Panc1 (cell line): ENCODE measurements at regions not wholly inside any gene's neighbourhood (a gene's known extent, or its start where the extent isn't known, plus 50 kb on each side); places are given as distances from the start of the nearest gene placed in this dataset.

Experiments
- ATAC-seq: fragments of 200-7000 bp; cut with Tn5 transposase; 2 replicates; pipeline ENCODE4 v1.9.1; 2020; ENCODE audit warnings: mild to moderate bottlenecking, moderate library complexity
- BruUV-seq: library from RNA; stranded (reverse); fragments of 400-500 nt; replicated peaks from 2 replicates; lab custom pipeline; 2021; lab: Mats Ljungman, UMichigan
- CTCF ChIA-PET: fragments of 300-600 bp; sonication (Branson Sonifier 250); formaldehyde crosslinking; loops from one replicate; lab custom pipeline; 2022; ENCODE audit warnings: antibody characterized with exemption; lab: Charles Lee
- POLR2A ChIA-PET: fragments of 300-600 bp; sonication (Branson Sonifier 250); formaldehyde crosslinking; loops from one replicate; lab custom pipeline; 2022; ENCODE audit warnings: antibody characterized with exemption; lab: Charles Lee
- DNase-seq: peaks from one replicate; pipeline ENCODE4 v3.0.0-alpha.2; 2010; ENCODE audit warnings: low read depth, low spot score
- H3K27ac ChIP-seq: 2 replicates; pipeline ENCODE4 v1.5.1; 2011; ENCODE audit warnings: mild to moderate bottlenecking, low read length, inconsistent platforms
- H3K27me3 ChIP-seq: fragments of 200-500 bp; sonication (Bioruptor generic); 2 replicates; pipeline ENCODE4 v1.6.0; 2014; ENCODE audit warnings: low read length, inconsistent platforms; ENCODE audit not compliant: control insufficient read depth, insufficient read depth
- H3K36me3 ChIP-seq: fragments of 200-500 bp; sonication (Bioruptor generic); 2 replicates; pipeline ENCODE4 v1.5.1; 2014; ENCODE audit warnings: inconsistent platforms, mild to moderate bottlenecking, low read length, moderate library complexity; ENCODE audit not compliant: control insufficient read depth, insufficient read depth
- H3K4me1 ChIP-seq: 2 replicates; pipeline ENCODE4 v1.5.1; 2011; ENCODE audit warnings: inconsistent platforms, mild to moderate bottlenecking, low read length, moderate library complexity; ENCODE audit not compliant: control insufficient read depth, insufficient read depth
- H3K4me3 ChIP-seq, 2 experiments: 2 replicates each; pipeline ENCODE4 v1.5.1; 2011 to 2012; ENCODE audit warnings: low read depth in 2 of 2, low read length in 2 of 2, mild to moderate bottlenecking in 2 of 2, inconsistent platforms in 1 of 2, moderate library complexity in 1 of 2
- H3K9me3 ChIP-seq: fragments of 200-500 bp; sonication (Bioruptor generic); 2 replicates; pipeline ENCODE4 v1.5.1; 2014; ENCODE audit warnings: low read depth, mild to moderate bottlenecking, inconsistent platforms, low read length, moderate library complexity; ENCODE audit not compliant: control insufficient read depth, insufficient read depth
- POLR2AphosphoS5 ChIP-seq: IDR thresholded peaks from 2 replicates; pipeline ENCODE4 v1.6.1; 2012; ENCODE audit warnings: mild to moderate bottlenecking, low read depth, low read length, moderate library complexity
- SIN3A ChIP-seq: IDR thresholded peaks from 2 replicates; pipeline ENCODE4 v1.6.1; 2012; ENCODE audit warnings: low read depth, mild to moderate bottlenecking, low read length, moderate library complexity, borderline replicate concordance; ENCODE audit not compliant: insufficient read depth
- TCF7L2 ChIP-seq: IDR thresholded peaks from 2 replicates; pipeline ENCODE4 v1.6.1; 2011; ENCODE audit warnings: mild to moderate bottlenecking, low read depth, low read length, inconsistent platforms
- in situ Hi-C: cut with HindIII; loops from 2 replicates; pipeline ENCODE4 v1.10.0; 2016; ENCODE audit warnings: low sequenced_read_pairs, low pct_unique_long_range_greater_than_20kb
- intact Hi-C: fragments of 100-400 bp; cut with micrococcal nuclease; formaldehyde crosslinking; loops from one replicate; pipeline ENCODE4 v1.10.0; 2022; ENCODE audit not compliant: unreplicated experiment
- TF ChIP-seq, protein P1 (sequence below): fragments of 450-650 bp; IDR thresholded peaks from 2 replicates; pipeline ENCODE4 v1.5.1; 2017; ENCODE audit warnings: mild to moderate bottlenecking
- TF ChIP-seq, protein P2 (sequence below), 2 experiments: IDR thresholded peaks; 2 replicates each; pipeline ENCODE4 v1.6.1; 2011 to 2012; ENCODE audit warnings: low read depth in 2 of 2, control low read depth in 1 of 2, low read length in 1 of 2, mild to moderate bottlenecking in 1 of 2, moderate library complexity in 1 of 2; ENCODE audit not compliant: insufficient read depth in 1 of 2

DNA sequence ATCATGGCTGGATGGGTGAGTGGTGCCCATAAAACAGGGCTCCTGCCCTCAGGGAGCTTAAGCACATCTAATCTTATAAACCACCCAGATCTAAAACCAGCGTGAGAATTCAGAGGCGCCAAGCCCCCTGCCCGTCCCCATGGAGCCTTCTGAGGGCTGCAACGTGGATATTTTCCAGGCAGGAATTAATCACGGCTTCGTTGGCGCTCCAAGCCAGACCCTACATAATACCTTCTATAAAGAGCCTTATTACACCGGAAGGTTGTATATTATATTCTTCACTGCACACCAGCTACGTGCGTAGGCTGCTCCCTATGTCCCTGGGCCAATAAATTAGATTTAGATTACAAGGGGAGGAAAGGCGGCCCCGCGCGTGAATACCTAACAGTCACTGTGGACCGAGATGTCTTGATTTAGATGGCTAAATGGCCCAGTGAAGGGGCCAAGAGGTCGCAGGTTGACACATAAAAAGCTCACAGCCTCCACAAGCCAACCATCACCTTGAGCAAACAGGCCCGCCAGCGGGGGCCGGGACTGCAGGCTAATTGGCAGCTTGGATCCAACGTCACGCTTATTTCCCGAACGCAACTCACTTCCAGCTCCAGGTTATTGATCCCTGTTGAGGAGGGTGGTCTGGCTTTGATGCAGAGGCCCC lies 64.7 kb upstream of the APCDD1L start:
- CTCF ChIA-PET: no interaction called here
- no peak for ATAC-seq
- H3K4me3 ChIP-seq: no peak overlapping the region

DNA sequence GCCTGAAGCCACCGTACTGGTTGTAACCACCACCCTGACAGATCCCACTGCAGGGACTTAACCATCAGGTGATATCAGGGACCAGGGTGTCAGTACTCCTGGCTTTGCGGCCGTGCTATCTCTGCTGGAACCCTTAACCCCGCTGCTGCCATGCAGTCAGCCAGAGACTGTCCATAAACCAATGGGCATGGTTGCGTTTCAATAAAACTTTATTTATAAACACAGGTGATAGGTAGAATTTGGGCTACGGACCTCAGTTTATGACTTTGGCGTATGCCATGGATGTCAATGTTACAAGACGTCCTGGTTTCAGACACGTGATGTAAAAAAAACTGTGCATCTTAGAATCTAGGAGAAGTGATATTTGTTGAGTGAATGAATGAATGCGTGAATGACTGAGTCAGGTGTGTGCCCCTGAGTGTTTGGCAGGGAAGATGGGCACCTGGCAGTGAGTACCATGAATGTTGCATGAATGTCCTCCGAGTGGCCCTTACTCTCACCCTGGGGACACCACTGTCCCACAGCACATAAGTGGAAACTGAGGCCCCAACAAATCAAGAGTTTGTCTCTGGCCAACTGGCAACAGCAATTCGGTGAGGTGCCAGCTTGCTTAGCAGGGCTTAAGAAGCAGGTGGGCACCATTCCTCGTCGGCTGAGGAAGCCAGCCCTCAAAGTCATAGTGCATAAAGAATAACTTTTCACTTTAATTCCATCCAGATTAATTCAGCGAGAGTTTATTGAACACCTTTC lies 64.0 kb upstream of the APCDD1L start:
- in situ Hi-C loops: no loop called here
- intact Hi-C loops: no loop called here
- Histone ChIP-seq H3K36me3 (no peaks in the 10 kb centered on the region), H3K27ac (no peak overlapping the region), H3K27me3 (no peaks in the 10 kb centered on the region; the same call in 1 of the 2 replicates), H3K4me3 (no peak overlapping the region), H3K4me1 (no peaks in the 10 kb centered on the region), H3K9me3 (no peaks in the 10 kb centered on the region)
- TF ChIP-seq, protein P1, sequence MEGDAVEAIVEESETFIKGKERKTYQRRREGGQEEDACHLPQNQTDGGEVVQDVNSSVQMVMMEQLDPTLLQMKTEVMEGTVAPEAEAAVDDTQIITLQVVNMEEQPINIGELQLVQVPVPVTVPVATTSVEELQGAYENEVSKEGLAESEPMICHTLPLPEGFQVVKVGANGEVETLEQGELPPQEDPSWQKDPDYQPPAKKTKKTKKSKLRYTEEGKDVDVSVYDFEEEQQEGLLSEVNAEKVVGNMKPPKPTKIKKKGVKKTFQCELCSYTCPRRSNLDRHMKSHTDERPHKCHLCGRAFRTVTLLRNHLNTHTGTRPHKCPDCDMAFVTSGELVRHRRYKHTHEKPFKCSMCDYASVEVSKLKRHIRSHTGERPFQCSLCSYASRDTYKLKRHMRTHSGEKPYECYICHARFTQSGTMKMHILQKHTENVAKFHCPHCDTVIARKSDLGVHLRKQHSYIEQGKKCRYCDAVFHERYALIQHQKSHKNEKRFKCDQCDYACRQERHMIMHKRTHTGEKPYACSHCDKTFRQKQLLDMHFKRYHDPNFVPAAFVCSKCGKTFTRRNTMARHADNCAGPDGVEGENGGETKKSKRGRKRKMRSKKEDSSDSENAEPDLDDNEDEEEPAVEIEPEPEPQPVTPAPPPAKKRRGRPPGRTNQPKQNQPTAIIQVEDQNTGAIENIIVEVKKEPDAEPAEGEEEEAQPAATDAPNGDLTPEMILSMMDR: no peak
- no peak for TF ChIP-seq POLR2AphosphoS5
- DNase-seq (no peak), ATAC-seq (no peak)
- BruUV-seq: no TSS peak
- POLR2A ChIA-PET: no interaction called here
- CTCF ChIA-PET: no interaction called here

More for the DNA sequence above, 64.7 kb upstream of the APCDD1L start:
- intact Hi-C loops: no loop called here
- in situ Hi-C loops: no loop called here
- no peak for DNase-seq
- Histone ChIP-seq H3K4me1 (no peaks in the 10 kb centered on the region), H3K9me3 (no peaks in the 10 kb centered on the region), H3K27ac (no peak overlapping the region), H3K36me3 (no peaks in the 10 kb centered on the region), H3K27me3 (no peaks in the 10 kb centered on the region; the same call in 1 of the 2 replicates)
- BruUV-seq: no TSS peak
- TF ChIP-seq SIN3A: no peak
- TF ChIP-seq, protein P1: no peak
- no peak for TF ChIP-seq TCF7L2
- POLR2A ChIA-PET: no interaction called here

DNA sequence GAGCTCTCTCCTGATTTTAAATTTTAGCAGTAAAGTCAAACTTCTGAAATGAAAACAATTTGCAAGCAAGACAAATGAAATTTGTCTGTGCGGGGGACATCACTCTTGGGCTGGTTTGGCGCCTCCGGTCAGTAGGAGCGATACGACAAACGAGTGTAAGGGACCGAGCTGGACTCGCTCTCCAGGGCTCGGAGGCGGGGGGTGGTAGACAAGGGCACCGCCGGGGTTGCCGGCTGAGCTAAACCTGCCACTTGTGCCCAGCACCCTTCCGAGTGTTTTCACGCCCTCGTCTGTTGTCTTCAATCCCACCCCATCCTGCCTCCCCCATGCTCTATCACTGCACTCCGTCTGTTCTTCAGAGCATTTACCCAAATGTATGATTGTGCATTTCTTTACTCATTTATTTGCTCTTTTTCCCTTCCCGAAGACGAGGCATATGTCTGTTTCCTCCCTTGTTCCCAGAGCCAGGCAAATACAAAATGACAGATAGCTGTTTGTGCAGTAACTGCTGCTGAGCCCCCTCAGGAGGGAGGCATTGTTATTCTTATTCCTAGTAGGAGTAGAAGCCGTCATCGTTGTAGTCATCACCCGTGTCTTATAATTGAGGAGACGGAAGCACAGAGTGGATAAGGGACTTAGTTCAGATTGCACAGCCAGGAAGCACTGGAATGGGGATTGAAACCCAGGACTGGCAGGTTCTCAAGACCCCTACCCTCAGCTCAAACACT lies 62.8 kb upstream of the APCDD1L start:
- Histone ChIP-seq H3K4me3 (no peak overlapping the region), H3K4me1 (0 out of 2 replicates have a peak, but pooled peaks cover 2% of the 10 kb centered on the region), H3K27me3 (no peaks in the 10 kb centered on the region; the same call in 1 of the 2 replicates), H3K27ac (no peak overlapping the region), H3K9me3 (no peaks in the 10 kb centered on the region), H3K36me3 (no peaks in the 10 kb centered on the region)
- CTCF ChIA-PET: no interaction called here
- POLR2A ChIA-PET: no interaction called here
- no TSS peak for BruUV-seq
- in situ Hi-C loops (no loop called here), intact Hi-C loops (no loop called here)
- no peak for TF ChIP-seq POLR2AphosphoS5
- TF ChIP-seq, protein P2, sequence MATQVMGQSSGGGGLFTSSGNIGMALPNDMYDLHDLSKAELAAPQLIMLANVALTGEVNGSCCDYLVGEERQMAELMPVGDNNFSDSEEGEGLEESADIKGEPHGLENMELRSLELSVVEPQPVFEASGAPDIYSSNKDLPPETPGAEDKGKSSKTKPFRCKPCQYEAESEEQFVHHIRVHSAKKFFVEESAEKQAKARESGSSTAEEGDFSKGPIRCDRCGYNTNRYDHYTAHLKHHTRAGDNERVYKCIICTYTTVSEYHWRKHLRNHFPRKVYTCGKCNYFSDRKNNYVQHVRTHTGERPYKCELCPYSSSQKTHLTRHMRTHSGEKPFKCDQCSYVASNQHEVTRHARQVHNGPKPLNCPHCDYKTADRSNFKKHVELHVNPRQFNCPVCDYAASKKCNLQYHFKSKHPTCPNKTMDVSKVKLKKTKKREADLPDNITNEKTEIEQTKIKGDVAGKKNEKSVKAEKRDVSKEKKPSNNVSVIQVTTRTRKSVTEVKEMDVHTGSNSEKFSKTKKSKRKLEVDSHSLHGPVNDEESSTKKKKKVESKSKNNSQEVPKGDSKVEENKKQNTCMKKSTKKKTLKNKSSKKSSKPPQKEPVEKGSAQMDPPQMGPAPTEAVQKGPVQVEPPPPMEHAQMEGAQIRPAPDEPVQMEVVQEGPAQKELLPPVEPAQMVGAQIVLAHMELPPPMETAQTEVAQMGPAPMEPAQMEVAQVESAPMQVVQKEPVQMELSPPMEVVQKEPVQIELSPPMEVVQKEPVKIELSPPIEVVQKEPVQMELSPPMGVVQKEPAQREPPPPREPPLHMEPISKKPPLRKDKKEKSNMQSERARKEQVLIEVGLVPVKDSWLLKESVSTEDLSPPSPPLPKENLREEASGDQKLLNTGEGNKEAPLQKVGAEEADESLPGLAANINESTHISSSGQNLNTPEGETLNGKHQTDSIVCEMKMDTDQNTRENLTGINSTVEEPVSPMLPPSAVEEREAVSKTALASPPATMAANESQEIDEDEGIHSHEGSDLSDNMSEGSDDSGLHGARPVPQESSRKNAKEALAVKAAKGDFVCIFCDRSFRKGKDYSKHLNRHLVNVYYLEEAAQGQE (IDR thresholded peaks at IDR 0.05; ENCODE audit: insufficient read depth in 1 of 2, low read depth in 2 of 2, low read length in 1 of 2): no peak
- no peak for TF ChIP-seq SIN3A
- TF ChIP-seq, protein P1: no peak
- no peak for TF ChIP-seq TCF7L2
- DNase-seq (no peak), ATAC-seq (no peak)
